ENCODE measurements at regions not wholly inside any gene's neighbourhood (a gene's known extent, or its start where the extent isn't known, plus 50 kb on each side); places are given as distances from the start of the nearest gene placed in this dataset.

DNA sequence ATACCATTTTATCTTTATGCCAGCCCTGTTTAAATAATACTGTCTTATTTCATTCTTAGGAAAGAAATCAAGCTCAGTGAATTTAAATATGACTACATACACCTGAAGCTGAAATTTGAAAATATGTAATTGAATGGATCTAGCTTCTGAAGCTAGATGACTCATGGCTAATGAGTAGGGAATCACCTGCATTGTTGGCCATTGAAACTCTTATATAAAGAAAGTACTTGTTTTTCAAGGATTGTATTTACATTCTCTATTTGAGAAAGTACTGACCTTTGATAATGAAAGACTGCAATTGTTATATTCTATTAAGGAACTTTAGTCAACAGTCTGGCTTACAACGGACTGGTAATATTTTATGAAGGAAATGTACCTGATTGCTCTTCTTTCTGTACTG, 346.7 kb upstream of the LRATD1 start:
- TF ChIP-seq, protein P1, sequence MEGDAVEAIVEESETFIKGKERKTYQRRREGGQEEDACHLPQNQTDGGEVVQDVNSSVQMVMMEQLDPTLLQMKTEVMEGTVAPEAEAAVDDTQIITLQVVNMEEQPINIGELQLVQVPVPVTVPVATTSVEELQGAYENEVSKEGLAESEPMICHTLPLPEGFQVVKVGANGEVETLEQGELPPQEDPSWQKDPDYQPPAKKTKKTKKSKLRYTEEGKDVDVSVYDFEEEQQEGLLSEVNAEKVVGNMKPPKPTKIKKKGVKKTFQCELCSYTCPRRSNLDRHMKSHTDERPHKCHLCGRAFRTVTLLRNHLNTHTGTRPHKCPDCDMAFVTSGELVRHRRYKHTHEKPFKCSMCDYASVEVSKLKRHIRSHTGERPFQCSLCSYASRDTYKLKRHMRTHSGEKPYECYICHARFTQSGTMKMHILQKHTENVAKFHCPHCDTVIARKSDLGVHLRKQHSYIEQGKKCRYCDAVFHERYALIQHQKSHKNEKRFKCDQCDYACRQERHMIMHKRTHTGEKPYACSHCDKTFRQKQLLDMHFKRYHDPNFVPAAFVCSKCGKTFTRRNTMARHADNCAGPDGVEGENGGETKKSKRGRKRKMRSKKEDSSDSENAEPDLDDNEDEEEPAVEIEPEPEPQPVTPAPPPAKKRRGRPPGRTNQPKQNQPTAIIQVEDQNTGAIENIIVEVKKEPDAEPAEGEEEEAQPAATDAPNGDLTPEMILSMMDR (IDR thresholded peaks at IDR 0.05; ENCODE audit: borderline replicate concordance, control extremely low read depth, extremely low read depth, insufficient read depth, missing control alignments): no peak
- in situ Hi-C loops (cut with MboI; ENCODE audit: low sequenced_read_pairs, unreplicated experiment): no loop called here
- DNase-seq (ENCODE audit: low spot score): no peak

DNA sequence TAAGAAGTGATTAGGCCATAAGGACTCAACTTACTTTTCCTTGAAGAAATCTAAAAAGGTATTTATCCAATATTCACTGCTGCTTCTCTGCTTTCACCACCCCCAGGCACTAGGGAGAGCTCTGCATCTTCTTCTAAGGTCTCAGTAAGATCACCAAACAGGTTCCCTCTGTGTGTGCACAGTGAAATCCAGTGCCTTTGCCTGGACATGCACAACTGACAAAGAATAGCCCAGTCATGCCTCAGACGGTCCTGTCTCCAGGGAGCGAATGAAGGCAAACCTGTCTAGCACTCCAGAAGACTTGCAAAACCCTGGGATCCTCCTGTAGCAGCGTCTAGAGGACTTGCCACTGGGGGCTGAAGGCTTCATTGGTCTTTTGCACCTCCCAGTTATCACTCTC, 344.5 kb upstream of the LRATD1 start:
- in situ Hi-C loops (cut with MboI; ENCODE audit: low sequenced_read_pairs, unreplicated experiment): no loop called here
- TF ChIP-seq, protein P1 (IDR thresholded peaks at IDR 0.05; ENCODE audit: borderline replicate concordance, control extremely low read depth, extremely low read depth, insufficient read depth, missing control alignments): no peak
- DNase-seq (ENCODE audit: low spot score): no peak

DNA sequence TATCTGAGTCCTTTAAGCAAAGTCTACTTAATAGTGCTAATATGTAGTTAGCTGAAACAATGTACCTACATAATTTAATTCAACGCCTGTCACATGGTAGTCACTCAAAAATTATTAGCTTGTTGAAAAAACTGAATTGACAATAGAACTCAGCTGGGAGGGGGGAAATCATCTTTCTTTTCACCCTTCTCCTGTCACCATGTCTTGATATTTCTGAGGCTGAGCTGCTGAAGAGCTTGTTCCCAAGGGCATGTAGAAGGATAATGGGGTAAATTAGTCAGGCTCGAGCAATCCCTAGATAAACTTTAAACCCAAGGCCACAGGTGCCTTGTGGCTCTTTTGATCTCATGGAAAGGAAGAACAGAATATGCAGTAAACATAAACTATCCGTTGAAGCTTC, 339.6 kb upstream of the LRATD1 start:
- in situ Hi-C loops (cut with MboI; ENCODE audit: low sequenced_read_pairs, unreplicated experiment): no loop called here
- DNase-seq (ENCODE audit: low spot score): no peak
- TF ChIP-seq, protein P1 (IDR thresholded peaks at IDR 0.05; ENCODE audit: borderline replicate concordance, control extremely low read depth, extremely low read depth, insufficient read depth, missing control alignments): no peak

DNA sequence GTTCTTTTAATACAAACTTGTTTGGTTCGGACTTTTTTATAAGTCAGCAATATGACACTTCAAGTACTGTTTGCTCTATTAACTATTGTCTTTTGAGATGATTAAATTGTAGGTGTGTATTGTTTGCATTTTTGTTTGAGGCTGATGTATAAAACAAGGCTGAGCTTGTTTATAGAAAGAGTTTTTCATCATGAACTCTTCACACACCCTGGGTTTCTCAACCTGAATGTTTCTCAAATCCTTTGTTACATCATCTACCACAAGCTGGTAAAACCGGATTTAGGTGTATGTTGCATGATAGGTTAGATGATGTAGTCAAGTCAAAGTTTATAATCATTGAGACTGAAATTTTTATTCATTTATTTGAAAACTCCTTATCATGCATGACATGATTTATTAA, 335.2 kb upstream of the LRATD1 start:
- in situ Hi-C loops (cut with MboI; ENCODE audit: low sequenced_read_pairs, unreplicated experiment): no loop called here
- TF ChIP-seq, protein P1 (IDR thresholded peaks at IDR 0.05; ENCODE audit: borderline replicate concordance, control extremely low read depth, extremely low read depth, insufficient read depth, missing control alignments): no peak
- DNase-seq (ENCODE audit: low spot score): no peak

DNA sequence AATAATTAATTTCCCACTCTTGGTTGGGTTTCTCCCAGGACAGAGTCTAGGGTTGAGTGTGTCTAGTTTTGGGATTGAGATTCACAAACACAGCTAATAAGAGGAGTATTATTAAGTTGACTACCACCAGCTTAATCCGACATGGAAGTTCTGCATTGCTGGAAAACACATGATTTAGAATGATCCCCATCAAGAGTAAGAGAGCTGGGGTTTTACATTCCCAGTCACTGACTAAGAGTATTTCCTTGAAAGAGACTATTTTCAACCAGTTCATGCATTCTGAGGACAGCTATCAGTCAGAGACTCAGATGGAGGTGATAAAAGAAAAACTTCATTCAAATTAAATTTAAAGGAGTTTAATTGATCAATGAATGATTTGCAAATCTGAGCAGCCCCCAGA, 334.6 kb upstream of the LRATD1 start:
- DNase-seq (ENCODE audit: low spot score): no peak
- in situ Hi-C loops (cut with MboI; ENCODE audit: low sequenced_read_pairs, unreplicated experiment): no loop called here
- TF ChIP-seq, protein P1 (IDR thresholded peaks at IDR 0.05; ENCODE audit: borderline replicate concordance, control extremely low read depth, extremely low read depth, insufficient read depth, missing control alignments): no peak

DNA sequence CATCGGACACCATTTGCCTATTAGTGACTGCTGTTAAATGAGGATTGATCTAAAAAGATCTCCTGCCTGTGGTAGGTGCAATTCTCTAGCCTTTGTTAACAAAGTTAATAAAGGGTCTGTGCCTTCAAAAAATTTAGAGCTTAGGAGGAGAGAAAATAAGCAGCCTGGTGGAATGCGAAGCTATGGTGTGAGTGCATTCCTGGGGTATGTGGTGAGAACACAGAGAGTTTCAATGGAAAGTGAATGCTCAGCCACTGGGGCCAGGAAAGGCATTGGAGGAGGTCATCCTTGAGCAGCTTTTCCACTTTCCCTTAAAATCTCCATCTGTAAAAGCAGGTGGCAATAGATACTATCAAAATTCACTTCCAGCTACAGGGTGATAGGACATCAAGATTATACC, 331.2 kb upstream of the LRATD1 start:
- no peak for DNase-seq (ENCODE audit: low spot score)
- TF ChIP-seq, protein P1 (IDR thresholded peaks at IDR 0.05; ENCODE audit: borderline replicate concordance, control extremely low read depth, extremely low read depth, insufficient read depth, missing control alignments): no peak
- in situ Hi-C loops (cut with MboI; ENCODE audit: low sequenced_read_pairs, unreplicated experiment): no loop called here
